Suprapubic skin (tissue), 4 donors: ENCODE measurements at regions not wholly inside any gene's neighbourhood (a gene's known extent, or its start where the extent isn't known, plus 50 kb on each side); places are given as distances from the start of the nearest gene placed in this dataset.
A peak's percentile ranks its signal among the peaks of the same experiment; 100 is the strongest.

Experiments used
- DNase-seq, 2 donors: peaks; one replicate each; pipeline ENCODE4 v3.0.0-alpha.2; 2019; ENCODE audit warnings: low spot score in 2 of 2
- H3K27ac ChIP-seq: fragments of 200-600 bp; sonication (generic); one replicate; pipeline ENCODE4 v1.5.1; 2019
- H3K27me3 ChIP-seq: fragments of 200-600 bp; sonication (generic); one replicate; pipeline ENCODE4 v1.5.1; 2019
- H3K36me3 ChIP-seq: fragments of 200-600 bp; sonication (generic); one replicate; pipeline ENCODE4 v1.5.1; 2019
- H3K4me1 ChIP-seq: fragments of 200-600 bp; sonication (generic); one replicate; pipeline ENCODE4 v1.5.1; 2019
- H3K4me3 ChIP-seq: fragments of 200-600 bp; sonication (generic); one replicate; pipeline ENCODE4 v1.5.1; 2019; ENCODE audit warnings: mild to moderate bottlenecking
- H3K9me3 ChIP-seq: fragments of 200-600 bp; sonication (generic); one replicate; pipeline ENCODE4 v1.5.1; 2019
- CTCF ChIP-seq, 2 donors: fragments of 200-600 bp in 1 of 2; fragments of 450-650 bp in 1 of 2; sonication (generic) in 1 of 2; IDR thresholded peaks; one replicate each; pipeline ENCODE4 v1.5.1; 2016 to 2019; ENCODE audit warnings: antibody characterized with exemption in 2 of 2, mild to moderate bottlenecking in 1 of 2, moderate library complexity in 1 of 2
- EP300 ChIP-seq: sonication (generic); formaldehyde crosslinking; IDR thresholded peaks from one replicate; pipeline ENCODE4 v1.6.1; 2017; ENCODE audit warnings: antibody characterized with exemption
- POLR2A ChIP-seq, 2 donors: fragments of 450-650 bp; IDR thresholded peaks; one replicate each; pipeline ENCODE4 v1.6.1; 2017; ENCODE audit warnings: antibody characterized with exemption in 2 of 2, mild to moderate bottlenecking in 2 of 2, moderate library complexity in 2 of 2
- POLR2AphosphoS5 ChIP-seq, 3 donors: sonication (generic); formaldehyde crosslinking; IDR thresholded peaks; one replicate each; pipeline ENCODE4 v1.6.1; 2017; ENCODE audit warnings: antibody characterized with exemption in 3 of 3
- WGBS: methylation state at CpG from one replicate; pipeline ENCODE4 v1.1.5; 2018; 5-methylcytosine and 5-hydroxymethylcytosine counted together

DNA sequence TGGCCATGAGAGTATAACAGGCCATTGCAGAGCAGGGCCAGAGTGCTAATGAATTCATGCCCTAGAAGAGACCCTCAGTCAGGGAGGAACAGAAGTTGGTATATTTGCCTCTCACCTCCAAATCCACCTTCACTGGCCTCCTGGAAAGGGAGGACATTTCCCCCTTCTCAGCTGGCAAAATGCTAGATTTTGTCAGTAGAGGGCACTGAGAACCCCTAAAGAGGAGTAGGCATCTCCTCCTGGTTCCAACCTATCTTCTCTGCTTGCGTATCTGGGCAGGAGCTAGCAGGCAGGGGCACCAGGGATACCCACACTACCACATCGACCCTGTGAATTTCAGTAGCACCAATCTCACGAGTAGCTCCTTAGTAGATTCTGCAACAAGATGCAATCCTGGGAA lies 79.8 kb upstream of the GHITM start:
- Histone ChIP-seq H3K36me3 (no peaks in the 10 kb centered on the region), H3K27ac (no peak overlapping the region), H3K27me3 (no peaks in the 10 kb centered on the region), H3K9me3 (no peaks in the 10 kb centered on the region), H3K4me1 (no peaks in the 10 kb centered on the region), H3K4me3 (no peak overlapping the region)
- WGBS = 90% methylated on average over 3 of the region's 3 CpGs
- TF ChIP-seq EP300 (no peak), POLR2AphosphoS5 (IDR thresholded peaks at IDR 0.05) (no peak), POLR2A (IDR thresholded peaks at IDR 0.05) (no peak), CTCF (IDR thresholded peaks at IDR 0.05) (no peak)
- no peak for DNase-seq

DNA sequence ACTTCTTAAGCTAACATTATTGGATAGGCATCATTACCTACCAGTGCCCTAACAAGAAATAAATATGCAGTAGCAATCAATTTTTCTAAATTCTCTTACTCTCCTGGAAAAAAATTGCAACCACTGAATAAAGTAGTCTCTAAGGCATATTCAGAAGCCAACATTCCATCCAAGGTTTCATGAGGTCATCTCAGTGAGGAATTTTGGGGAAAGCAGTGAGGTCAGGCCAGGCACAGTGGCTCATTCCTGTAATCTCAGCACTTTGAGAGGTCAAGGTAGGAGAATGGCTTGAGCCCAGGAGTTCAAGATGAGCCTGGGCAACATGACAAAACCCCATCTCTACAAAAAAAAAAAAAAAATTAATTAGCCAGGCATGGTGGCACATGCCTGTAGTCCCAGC lies 75.9 kb upstream of the GHITM start:
- no peak for DNase-seq
- Histone ChIP-seq H3K9me3 (no peaks in the 10 kb centered on the region), H3K27me3 (no peaks in the 10 kb centered on the region), H3K4me3 (no peak overlapping the region), H3K27ac (no peak overlapping the region), H3K4me1 (no peaks in the 10 kb centered on the region), H3K36me3 (no peaks in the 10 kb centered on the region)
- TF ChIP-seq CTCF (IDR thresholded peaks at IDR 0.05) = no peak
- TF ChIP-seq POLR2A (IDR thresholded peaks at IDR 0.05) = no peak
- TF ChIP-seq POLR2AphosphoS5 (IDR thresholded peaks at IDR 0.05) = no peak
- TF ChIP-seq EP300 = no peak

GRCh38 chr10:84065804-84066601 lies 73.3 kb upstream of the GHITM start:
- Histone ChIP-seq H3K27me3 (no peaks in the 10 kb centered on the region), H3K4me1 (no peaks in the 10 kb centered on the region), H3K4me3 (no peak overlapping the region), H3K36me3 (no peaks in the 10 kb centered on the region), H3K27ac (no peak overlapping the region), H3K9me3 (no peaks in the 10 kb centered on the region)
- TF ChIP-seq CTCF (IDR thresholded peaks at IDR 0.05) (no peak), POLR2A (IDR thresholded peaks at IDR 0.05) (no peak), EP300 (no peak), POLR2AphosphoS5 (IDR thresholded peaks at IDR 0.05) (no peak)
- DNase-seq = no peak
- 67% methylated on average over 8 of the region's 8 CpGs for WGBS

DNA sequence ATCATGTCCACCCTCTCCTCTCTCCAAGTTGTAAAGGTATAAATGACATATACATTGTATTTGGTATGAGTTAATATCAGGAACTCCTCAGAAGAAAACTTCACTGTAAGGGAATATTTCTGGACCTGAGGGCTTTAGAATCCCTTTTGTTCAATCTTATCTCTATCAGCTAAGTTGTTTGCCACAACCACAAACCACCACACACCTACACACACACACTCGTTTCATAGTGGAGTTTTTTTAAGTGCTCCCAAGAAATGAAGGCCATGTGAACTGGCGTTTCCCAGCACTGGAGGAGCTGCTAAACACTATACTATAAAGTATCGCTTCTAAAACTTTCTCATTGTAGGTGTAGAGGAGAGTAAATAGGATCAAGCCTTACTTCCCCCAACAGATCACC lies 64.8 kb upstream of the GHITM start:
- no peak for DNase-seq
- H3K4me1 ChIP-seq = no peaks in the 10 kb centered on the region
- TF ChIP-seq CTCF (IDR thresholded peaks at IDR 0.05) = no peak
- no peak for TF ChIP-seq EP300
- TF ChIP-seq POLR2AphosphoS5 (IDR thresholded peaks at IDR 0.05) = no peak
- TF ChIP-seq POLR2A (IDR thresholded peaks at IDR 0.05) = no peak
- H3K27me3 ChIP-seq = no peaks in the 10 kb centered on the region
- no peak overlapping the region for H3K4me3 ChIP-seq
- WGBS = 65% methylated on average over 3 of the region's 3 CpGs
- no peaks in the 10 kb centered on the region for H3K36me3 ChIP-seq
- no peak overlapping the region for H3K27ac ChIP-seq
- H3K9me3 ChIP-seq = no peaks in the 10 kb centered on the region

DNA sequence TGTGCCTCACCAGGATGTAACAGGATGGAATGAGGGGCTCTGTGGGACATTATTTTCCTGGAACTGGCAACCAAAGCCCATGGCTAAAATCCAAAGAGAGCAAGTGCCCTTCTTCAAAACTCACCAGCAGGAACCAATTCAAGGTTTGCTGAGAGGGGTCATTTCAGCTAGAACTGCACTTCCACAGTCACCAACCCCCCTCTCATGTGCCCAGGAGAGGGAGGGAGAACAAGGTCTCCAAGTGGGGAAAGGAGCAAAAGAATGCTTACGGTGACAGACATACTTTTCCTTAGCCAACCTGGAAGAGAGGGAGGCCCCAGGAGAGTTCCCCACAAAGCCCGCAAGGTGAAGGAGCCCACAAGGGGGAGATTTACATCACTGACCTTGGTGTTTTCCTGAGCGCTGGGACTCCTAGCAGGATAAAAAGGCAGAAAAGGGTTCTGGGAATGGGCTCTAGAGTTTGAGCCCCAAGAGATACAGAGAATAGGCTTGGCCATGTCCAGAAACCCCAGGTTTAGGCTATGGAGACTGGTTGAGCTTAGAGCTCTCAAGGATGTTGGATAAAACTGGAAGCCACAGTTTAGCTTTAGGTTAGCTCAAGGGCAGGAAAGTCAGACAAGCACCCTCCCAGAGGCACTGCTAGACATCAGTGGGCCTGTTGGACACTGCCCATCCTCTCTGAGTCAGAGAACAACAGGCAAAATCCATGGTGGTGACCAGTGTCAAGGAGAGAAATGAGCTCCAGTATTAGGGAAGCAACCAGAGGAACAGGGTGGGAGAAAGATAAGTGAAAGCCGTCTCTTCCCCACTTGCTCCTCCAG lies 63.9 kb upstream of the GHITM start:
- Histone ChIP-seq H3K9me3 (no peaks in the 10 kb centered on the region), H3K27me3 (no peaks in the 10 kb centered on the region), H3K27ac (peak overlapping the region; percentile 35)

More for the DNA sequence above, 63.9 kb upstream of the GHITM start:
- no peaks in the 10 kb centered on the region for H3K4me1 ChIP-seq
- no peak overlapping the region for H3K4me3 ChIP-seq
- WGBS = 92% methylated on average over 4 of the region's 4 CpGs
- no peak for TF ChIP-seq POLR2AphosphoS5 (IDR thresholded peaks at IDR 0.05)
- no peak for TF ChIP-seq CTCF (IDR thresholded peaks at IDR 0.05)
- no peak for TF ChIP-seq POLR2A (IDR thresholded peaks at IDR 0.05)
- no peak for TF ChIP-seq EP300
- no peak for DNase-seq
- no peaks in the 10 kb centered on the region for H3K36me3 ChIP-seq
